ENCODE measurements at regions not wholly inside any gene's neighbourhood (a gene's known extent, or its start where the extent isn't known, plus 50 kb on each side); places are given as distances from the start of the nearest gene placed in this dataset.

GRCh38 chr2:82001614-82002013 is 1697.1 kb upstream of the LRRTM1 start:
- no peak for TF ChIP-seq ZNF384 (IDR thresholded peaks at IDR 0.05; ENCODE audit: low read depth, low read length)
- TF ChIP-seq ETV6 (IDR thresholded peaks at IDR 0.05; ENCODE audit: borderline replicate concordance in 1 of 2, low read depth in 2 of 2, low read length in 1 of 2) = no peak
- no peak for TF ChIP-seq ETV6 (CRISPR knock-in tag; IDR thresholded peaks at IDR 0.05; ENCODE audit: borderline replicate concordance)
- TF ChIP-seq ZSCAN29 (IDR thresholded peaks at IDR 0.05) = no peak
- no peak for TF ChIP-seq ETS2 (tag; IDR thresholded peaks at IDR 0.05; ENCODE audit: borderline replicate concordance, poor library complexity, severe bottlenecking)
- TF ChIP-seq OTX1 (CRISPR knock-in tag; IDR thresholded peaks at IDR 0.05) = no peak
- no peak for TF ChIP-seq TAF1 (IDR thresholded peaks at IDR 0.05; ENCODE audit: control insufficient read depth, extremely low read depth, insufficient read depth, low read length, severe bottlenecking)
- TF ChIP-seq POLR2A (conservative IDR thresholded peaks at IDR 0.05) = no peak
- no peak for TF ChIP-seq ATF1 (CRISPR knock-in tag; IDR thresholded peaks at IDR 0.05)
- TF ChIP-seq ATF1 (tag; IDR thresholded peaks at IDR 0.05) = no peak
- TF ChIP-seq HNRNPLL (IDR thresholded peaks at IDR 0.05; ENCODE audit: low read depth, low read length, poor library complexity, severe bottlenecking) = no peak
- TF ChIP-seq SRSF7 (optimal IDR thresholded peaks at IDR 0.05; ENCODE audit: low read depth, low read length) = no peak
- TF ChIP-seq BRF1 (IDR thresholded peaks at IDR 0.05; ENCODE audit: borderline replicate concordance, extremely low read depth, insufficient read length) = no peak
- no peak for TF ChIP-seq ZBTB40 (IDR thresholded peaks at IDR 0.05)
- no peak for TF ChIP-seq ZBTB40 (CRISPR knock-in tag; IDR thresholded peaks at IDR 0.05)
- TF ChIP-seq POLR2G (IDR thresholded peaks at IDR 0.05; ENCODE audit: low read depth, low read length) = no peak
- H2AFZ ChIP-seq (ENCODE audit: low read depth, low read length) = no peak overlapping the region
- ChIA-PET POLR2A (no interaction called here), CTCF (ENCODE audit: low intra/inter-chr PET ratio) (no interaction called here)
- WGBS (ENCODE audit: insufficient coverage, low coverage, missing lambda C conversion rate) = 0% methylated on average over 4 of the region's 4 CpGs
- no TSS peak for BruUV-seq (replicated peaks)
- no peak overlapping the region for H3K4me3 ChIP-seq
- no peaks in the 10 kb centered on the region for H3K27me3 ChIP-seq (ENCODE audit: control insufficient read depth in 2 of 2, insufficient read depth in 2 of 2, low read length in 2 of 2)
- no peaks in the 10 kb centered on the region for H4K20me1 ChIP-seq (replicated peaks; ENCODE audit: control insufficient read depth, insufficient read depth, low read length)
- ATAC-seq (no peak), DNase-seq (ENCODE audit: extremely low read depth in 1 of 4, low spot score in 3 of 4) (no peak), FAIRE-seq (no peak)
- H3K79me2 ChIP-seq (ENCODE audit: control insufficient read depth, insufficient read depth, low read length) = no peaks in the 10 kb centered on the region
- in situ Hi-C loops (cut with MboI) (no loop called here), intact Hi-C loops (cut with micrococcal nuclease) (no loop called here)
- no peaks in the 10 kb centered on the region for H3K9me1 ChIP-seq (ENCODE audit: control insufficient read depth, insufficient read depth, low read length)
- H3K9me3 ChIP-seq (replicated peaks; ENCODE audit: control insufficient read depth, insufficient read depth, low read depth, low read length) = no peaks in the 10 kb centered on the region; the same call in 1 of the 2 replicates
- no peaks in the 10 kb centered on the region for H3K36me3 ChIP-seq (ENCODE audit: control insufficient read depth, insufficient read depth, low read length)
- no peak overlapping the region for H3K9ac ChIP-seq (ENCODE audit: insufficient read depth in 1 of 2, low read depth in 2 of 2, low read length in 2 of 2)
- H3K27ac ChIP-seq (ENCODE audit: extremely low read depth, low read depth, low read length) = no peak overlapping the region
- no peak overlapping the region for H3K4me2 ChIP-seq (ENCODE audit: insufficient read depth, low read length)
- H3K4me1 ChIP-seq (replicated peaks in 1 of 2; ENCODE audit: control insufficient read depth in 2 of 2, insufficient read depth in 2 of 2, low read length in 2 of 2) = no peaks in the 10 kb centered on the region
